ENCODE measurements at regions not wholly inside any gene's neighbourhood (a gene's known extent, or its start where the extent isn't known, plus 50 kb on each side); places are given as distances from the start of the nearest gene placed in this dataset.

DNA sequence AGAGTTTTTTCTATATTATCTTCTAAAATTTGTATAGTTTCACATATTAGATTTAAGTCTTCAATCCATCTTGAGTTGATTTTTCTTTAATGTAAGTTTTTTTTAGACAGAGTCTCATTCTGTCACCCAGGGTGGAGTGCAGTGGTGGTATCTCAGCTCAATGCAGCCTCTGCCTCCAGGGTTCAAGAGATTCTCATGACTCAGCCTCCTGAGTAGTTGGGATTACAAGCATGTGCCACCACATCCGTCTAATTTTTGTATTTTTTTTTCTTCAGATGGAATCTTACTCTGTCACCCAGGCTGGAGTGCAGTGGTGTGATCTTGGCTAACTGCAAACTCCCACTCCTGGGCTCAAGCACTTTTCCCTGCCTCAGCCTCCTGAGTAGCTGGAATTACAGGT lies 143.4 kb upstream of the ZNF92 start:
- ChIA-PET CTCF (no interaction called here), POLR2A (ENCODE audit: low non-redundant PET) (no interaction called here)
- H3K4me3 ChIP-seq (ENCODE audit: low read depth, low read length, poor library complexity, severe bottlenecking): no peak overlapping the region
- peaks cover under 1% of the 10 kb centered on the region for H3K4me1 ChIP-seq (ENCODE audit: insufficient read depth, low read length, poor library complexity, severe bottlenecking)
- no peaks in the 10 kb centered on the region for H3K36me3 ChIP-seq (ENCODE audit: insufficient read depth, low read length, poor library complexity, severe bottlenecking)
- no peak for DNase-seq (ENCODE audit: low spot score)
- TF ChIP-seq, protein P1, sequence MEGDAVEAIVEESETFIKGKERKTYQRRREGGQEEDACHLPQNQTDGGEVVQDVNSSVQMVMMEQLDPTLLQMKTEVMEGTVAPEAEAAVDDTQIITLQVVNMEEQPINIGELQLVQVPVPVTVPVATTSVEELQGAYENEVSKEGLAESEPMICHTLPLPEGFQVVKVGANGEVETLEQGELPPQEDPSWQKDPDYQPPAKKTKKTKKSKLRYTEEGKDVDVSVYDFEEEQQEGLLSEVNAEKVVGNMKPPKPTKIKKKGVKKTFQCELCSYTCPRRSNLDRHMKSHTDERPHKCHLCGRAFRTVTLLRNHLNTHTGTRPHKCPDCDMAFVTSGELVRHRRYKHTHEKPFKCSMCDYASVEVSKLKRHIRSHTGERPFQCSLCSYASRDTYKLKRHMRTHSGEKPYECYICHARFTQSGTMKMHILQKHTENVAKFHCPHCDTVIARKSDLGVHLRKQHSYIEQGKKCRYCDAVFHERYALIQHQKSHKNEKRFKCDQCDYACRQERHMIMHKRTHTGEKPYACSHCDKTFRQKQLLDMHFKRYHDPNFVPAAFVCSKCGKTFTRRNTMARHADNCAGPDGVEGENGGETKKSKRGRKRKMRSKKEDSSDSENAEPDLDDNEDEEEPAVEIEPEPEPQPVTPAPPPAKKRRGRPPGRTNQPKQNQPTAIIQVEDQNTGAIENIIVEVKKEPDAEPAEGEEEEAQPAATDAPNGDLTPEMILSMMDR (conservative IDR thresholded peaks at IDR 0.05; ENCODE audit: low read depth, low read length): no peak
- no peak for TF ChIP-seq EZH2 (IDR thresholded peaks at IDR 0.05; ENCODE audit: borderline replicate concordance, low read depth, low read length, poor library complexity, severe bottlenecking)
- intact Hi-C loops (cut with micrococcal nuclease; ENCODE audit: unreplicated experiment): no loop called here
- no peaks in the 10 kb centered on the region for H3K9me3 ChIP-seq (ENCODE audit: low read depth, low read length, poor library complexity, severe bottlenecking)
- H3K27me3 ChIP-seq (replicated peaks; ENCODE audit: insufficient read depth, low read depth, low read length, poor library complexity): no peaks in the 10 kb centered on the region
- no peak overlapping the region for H3K27ac ChIP-seq (ENCODE audit: low read depth, low read length, poor library complexity, severe bottlenecking)
- BruUV-seq (replicated peaks): no TSS peak

DNA sequence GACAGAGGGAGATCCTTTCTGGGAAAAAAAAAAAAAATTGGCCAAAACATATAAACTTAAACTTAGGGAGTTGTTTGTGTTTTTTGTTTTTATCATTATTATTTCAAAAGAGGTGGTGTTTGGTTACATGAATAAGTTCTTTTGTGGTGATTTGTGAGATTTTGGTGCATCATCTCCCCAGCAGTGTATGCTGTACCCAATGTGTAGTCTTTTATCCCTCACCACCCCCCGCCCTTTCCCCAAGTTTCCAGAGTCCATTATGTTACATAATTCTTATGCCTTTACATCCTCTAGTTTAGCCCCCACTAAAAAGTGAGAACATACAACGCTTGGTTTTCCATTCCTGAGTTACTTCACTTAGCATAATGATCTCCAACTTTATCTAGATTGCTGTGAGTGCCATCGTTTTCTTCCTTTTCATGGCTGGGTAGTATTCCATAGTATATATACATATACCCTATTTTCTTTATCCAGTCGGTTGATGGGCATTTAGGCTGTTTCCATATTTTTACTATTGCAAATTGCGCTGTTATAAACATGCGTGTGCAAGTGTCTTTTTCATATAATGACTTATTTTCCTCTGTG lies 148.1 kb upstream of the ZNF92 start:
- H3K9me3 ChIP-seq (ENCODE audit: low read depth, low read length, poor library complexity, severe bottlenecking): no peaks in the 10 kb centered on the region
- H3K4me3 ChIP-seq (ENCODE audit: low read depth, low read length, poor library complexity, severe bottlenecking): no peak overlapping the region
- no peaks in the 10 kb centered on the region for H3K4me1 ChIP-seq (ENCODE audit: insufficient read depth, low read length, poor library complexity, severe bottlenecking)
- no peak for TF ChIP-seq EZH2 (IDR thresholded peaks at IDR 0.05; ENCODE audit: borderline replicate concordance, low read depth, low read length, poor library complexity, severe bottlenecking)
- TF ChIP-seq, protein P1 (conservative IDR thresholded peaks at IDR 0.05; ENCODE audit: low read depth, low read length): no peak
- no peaks in the 10 kb centered on the region for H3K27me3 ChIP-seq (replicated peaks; ENCODE audit: insufficient read depth, low read depth, low read length, poor library complexity)
- CTCF ChIA-PET: no interaction called here
- POLR2A ChIA-PET (ENCODE audit: low non-redundant PET): no interaction called here
- no peaks in the 10 kb centered on the region for H3K36me3 ChIP-seq (ENCODE audit: insufficient read depth, low read length, poor library complexity, severe bottlenecking)
- intact Hi-C loops (cut with micrococcal nuclease; ENCODE audit: unreplicated experiment): no loop called here
- no TSS peak for BruUV-seq (replicated peaks)
- no peak overlapping the region for H3K27ac ChIP-seq (ENCODE audit: low read depth, low read length, poor library complexity, severe bottlenecking)
- DNase-seq (ENCODE audit: low spot score): no peak

DNA sequence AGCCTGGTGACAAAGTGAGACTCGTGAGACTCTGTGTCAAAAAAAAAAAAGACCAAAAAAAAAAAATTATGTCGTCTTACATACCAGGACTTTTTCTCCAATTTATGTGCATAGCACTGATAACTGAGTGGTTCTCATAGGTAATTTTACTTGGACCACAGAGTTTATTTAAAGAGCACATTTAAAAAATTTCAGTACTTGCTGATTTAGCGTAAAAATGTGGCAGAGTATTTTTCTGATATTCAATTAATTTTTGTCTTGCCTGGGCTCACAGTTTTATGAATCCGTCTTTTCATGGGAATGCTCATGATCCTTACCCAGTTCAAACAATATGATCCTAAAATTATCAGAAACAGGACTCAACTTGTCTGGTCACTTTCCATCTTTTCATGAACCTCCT lies 151.0 kb upstream of the ZNF92 start:
- no TSS peak for BruUV-seq (replicated peaks)
- intact Hi-C loops (cut with micrococcal nuclease; ENCODE audit: unreplicated experiment): no loop called here
- CTCF ChIA-PET: no interaction called here

More for the DNA sequence above, 151.0 kb upstream of the ZNF92 start:
- Histone ChIP-seq H3K36me3 (ENCODE audit: insufficient read depth, low read length, poor library complexity, severe bottlenecking) (no peaks in the 10 kb centered on the region), H3K9me3 (ENCODE audit: low read depth, low read length, poor library complexity, severe bottlenecking) (no peaks in the 10 kb centered on the region), H3K27ac (ENCODE audit: low read depth, low read length, poor library complexity, severe bottlenecking) (no peak overlapping the region), H3K27me3 (replicated peaks; ENCODE audit: insufficient read depth, low read depth, low read length, poor library complexity) (no peaks in the 10 kb centered on the region), H3K4me3 (ENCODE audit: low read depth, low read length, poor library complexity, severe bottlenecking) (no peak overlapping the region), H3K4me1 (ENCODE audit: insufficient read depth, low read length, poor library complexity, severe bottlenecking) (no peaks in the 10 kb centered on the region)
- POLR2A ChIA-PET (ENCODE audit: low non-redundant PET): no interaction called here
- no peak for TF ChIP-seq EZH2 (IDR thresholded peaks at IDR 0.05; ENCODE audit: borderline replicate concordance, low read depth, low read length, poor library complexity, severe bottlenecking)
- TF ChIP-seq, protein P1 (conservative IDR thresholded peaks at IDR 0.05; ENCODE audit: low read depth, low read length): no peak
- no peak for DNase-seq (ENCODE audit: low spot score)

All from A673 (cell line).